Immature natural killer cell (primary cell): ENCODE measurements at regions not wholly inside any gene's neighbourhood (a gene's known extent, or its start where the extent isn't known, plus 50 kb on each side); places are given as distances from the start of the nearest gene placed in this dataset.
"Not testable (repeated sequence)": the region's sequence is repeated elsewhere in the genome, so short reads cannot be mapped to it uniquely, and the experiment has no call there.

Experiments
- DNase-seq, 3 donors: peaks; one replicate each; pipeline ENCODE4 v3.0.0; 2022; ENCODE audit warnings: mixed read lengths in 1 of 3
- H3K27ac Mint-ChIP-seq, 6 donors: one replicate each; pipeline ENCODE4 v1.8.0; 2020; ENCODE audit warnings: mixed read lengths in 6 of 6, mild to moderate bottlenecking in 5 of 6, inconsistent platforms in 4 of 6, moderate library complexity in 3 of 6
- H3K27me3 Mint-ChIP-seq, 3 donors: one replicate each; pipeline ENCODE4 v1.8.0; 2020 to 2021; ENCODE audit warnings: low read depth in 3 of 3, mild to moderate bottlenecking in 3 of 3, mixed read lengths in 3 of 3, moderate library complexity in 3 of 3, inconsistent platforms in 1 of 3
- H3K36me3 Mint-ChIP-seq, 3 donors: one replicate each; pipeline ENCODE4 v1.8.0; 2020; ENCODE audit warnings: mixed read lengths in 3 of 3, inconsistent platforms in 2 of 3, mild to moderate bottlenecking in 2 of 3
- H3K4me1 Mint-ChIP-seq, 2 donors: one replicate each; pipeline ENCODE4 v1.8.0; 2020; ENCODE audit warnings: inconsistent platforms in 2 of 2, mild to moderate bottlenecking in 2 of 2, mixed read lengths in 2 of 2, moderate library complexity in 1 of 2
- H3K4me3 Mint-ChIP-seq, 5 donors: one replicate each; pipeline ENCODE4 v1.8.0; 2020; ENCODE audit warnings: mild to moderate bottlenecking in 5 of 5, mixed read lengths in 5 of 5, inconsistent platforms in 3 of 5, moderate library complexity in 3 of 5
- H3K9me3 Mint-ChIP-seq, 6 donors: one replicate each; pipeline ENCODE4 v1.8.0; 2020; ENCODE audit warnings: mild to moderate bottlenecking in 6 of 6, mixed read lengths in 6 of 6, inconsistent platforms in 4 of 6, moderate library complexity in 3 of 6

DNA sequence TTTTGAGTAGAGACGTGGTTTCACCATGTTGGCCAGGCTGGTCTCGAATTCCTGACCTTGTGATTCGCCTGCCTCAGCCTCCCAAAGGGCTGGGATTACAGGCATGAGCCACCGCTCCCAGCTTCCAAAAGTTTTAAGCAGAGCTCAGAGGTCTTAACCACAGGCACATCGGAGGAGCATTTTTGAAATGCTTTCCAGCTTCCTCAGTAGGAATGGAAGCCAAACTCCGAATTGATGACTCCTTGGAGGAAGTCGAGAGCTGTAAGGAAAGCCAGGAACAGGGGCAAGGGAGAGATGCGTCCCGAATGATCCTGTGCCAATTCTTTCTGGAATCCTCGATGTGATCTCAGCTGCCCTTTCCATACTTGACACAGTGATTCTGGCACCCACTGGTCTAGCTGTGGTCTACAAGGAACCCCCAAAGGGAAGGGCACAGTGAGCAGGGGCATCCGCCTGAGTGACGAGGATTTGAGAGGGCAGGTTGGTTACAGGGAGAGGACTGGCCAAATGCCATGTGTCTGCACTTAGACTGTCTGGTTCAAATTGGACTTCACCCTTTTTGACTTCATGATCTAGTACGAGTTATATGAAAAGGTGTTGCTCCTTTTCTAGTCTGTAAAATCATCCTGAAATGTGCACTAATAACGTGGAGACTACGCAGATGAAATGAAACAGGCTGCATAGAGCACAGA is 138.2 kb downstream of the ADRA2C start:
- H3K27ac Mint-ChIP-seq, H3K36me3 Mint-ChIP-seq, H3K9me3 Mint-ChIP-seq, H3K4me1 Mint-ChIP-seq, DNase-seq, H3K4me3 Mint-ChIP-seq: not testable (repeated sequence)
- H3K27me3 Mint-ChIP-seq, result peaks cover 6 to 16% (median 13%) of the 10 kb centered on the region in 3 donors

DNA sequence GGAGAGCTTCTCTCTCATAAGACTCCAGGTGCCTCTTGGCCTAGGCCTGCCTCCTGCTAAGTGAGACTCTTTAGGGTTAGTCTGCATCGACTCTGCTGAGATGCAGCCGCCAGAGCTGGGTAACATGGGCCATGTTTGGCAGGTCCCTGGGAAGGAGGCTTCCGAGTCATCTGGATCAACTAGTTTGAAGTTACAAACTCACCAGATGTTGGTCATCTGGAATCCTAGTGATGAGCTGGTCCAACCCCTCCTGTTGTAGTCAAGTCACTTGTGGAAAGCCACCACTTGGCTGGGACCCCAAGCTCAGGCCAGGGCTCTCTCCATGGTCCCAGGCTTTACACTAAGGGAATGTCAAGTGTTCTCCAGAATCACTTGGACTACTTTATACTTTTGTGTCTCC is 143.4 kb downstream of the ADRA2C start:
- H3K27me3 Mint-ChIP-seq, result peaks cover 2 to 19% (median 6%) of the 10 kb centered on the region in 3 donors
- H3K36me3 Mint-ChIP-seq, H3K9me3 Mint-ChIP-seq, H3K4me1 Mint-ChIP-seq, H3K27ac Mint-ChIP-seq, DNase-seq, H3K4me3 Mint-ChIP-seq: not testable (repeated sequence)

DNA sequence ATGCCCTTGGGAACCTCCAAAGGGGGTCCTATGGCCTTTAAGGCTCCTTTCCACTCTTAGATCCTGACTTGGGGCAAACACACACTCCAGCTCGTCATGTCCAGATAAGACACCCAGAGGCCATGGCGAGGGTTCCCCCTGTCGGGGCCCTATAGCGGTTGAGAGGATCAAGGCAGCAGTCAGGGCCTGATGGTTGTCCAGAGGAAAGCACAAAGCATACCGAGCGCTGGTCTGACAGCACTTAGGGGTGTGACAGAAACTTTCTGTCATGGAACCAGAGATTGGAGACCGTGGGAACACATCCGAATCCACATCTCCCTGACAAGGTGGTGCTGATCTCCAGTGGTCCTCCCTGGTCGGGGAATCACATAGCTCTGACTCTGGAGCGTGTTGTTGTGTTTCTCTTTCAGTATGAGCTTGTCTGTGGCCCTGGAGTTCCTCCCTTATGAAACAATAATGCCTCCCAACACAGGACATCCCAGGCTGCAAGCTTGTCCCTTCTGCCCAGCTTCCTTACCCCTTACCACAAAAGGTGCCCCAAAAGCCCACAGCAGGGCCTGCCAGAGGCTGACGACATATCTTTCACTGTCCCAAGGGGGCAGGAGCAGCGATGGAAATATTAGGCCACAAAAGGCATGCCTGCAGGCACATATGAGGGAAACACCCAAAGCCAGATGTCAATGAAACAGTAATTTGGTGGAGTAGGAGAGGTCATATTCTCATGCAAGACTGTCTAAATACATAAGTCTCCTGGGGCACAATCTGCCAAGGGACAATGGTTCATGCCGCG is 144.2 kb downstream of the ADRA2C start:
- H3K4me3 Mint-ChIP-seq, H3K4me1 Mint-ChIP-seq, H3K27ac Mint-ChIP-seq, DNase-seq, H3K36me3 Mint-ChIP-seq, H3K9me3 Mint-ChIP-seq: not testable (repeated sequence)
- H3K27me3 Mint-ChIP-seq, result peaks cover 5 to 15% (median 10%) of the 10 kb centered on the region in 3 donors

DNA sequence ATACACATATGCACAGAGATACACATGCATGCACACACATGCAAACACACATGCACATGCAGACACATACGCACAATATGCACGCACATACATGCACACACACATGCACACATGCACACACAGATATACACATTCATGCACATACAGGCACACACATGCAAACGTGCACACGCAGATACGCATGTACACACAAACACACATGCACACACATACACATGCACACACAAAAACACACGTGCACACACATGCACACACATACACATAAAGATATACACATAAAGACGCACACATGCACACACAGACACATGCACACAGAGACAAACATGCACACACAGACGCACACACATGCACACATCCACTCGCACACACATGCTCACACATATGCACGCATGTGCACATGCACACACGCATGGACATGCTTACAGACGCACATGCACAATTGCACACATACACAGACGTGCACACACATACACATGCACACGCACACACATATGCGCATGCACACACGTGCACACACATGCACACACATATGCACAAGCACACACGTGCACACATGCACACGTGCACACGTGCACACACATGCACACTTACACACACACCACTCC is 145.2 kb downstream of the ADRA2C start:
- Mint-ChIP-seq H3K27me3 (peaks cover 5 to 15% (median 10%) of the 10 kb centered on the region in 3 donors), H3K4me1 (no peaks in the 10 kb centered on the region), H3K36me3 (no peaks in the 10 kb centered on the region), H3K27ac (no peak overlapping the region), H3K4me3 (no peak overlapping the region), H3K9me3 (no peaks in the 10 kb centered on the region)
- no peak for DNase-seq

DNA sequence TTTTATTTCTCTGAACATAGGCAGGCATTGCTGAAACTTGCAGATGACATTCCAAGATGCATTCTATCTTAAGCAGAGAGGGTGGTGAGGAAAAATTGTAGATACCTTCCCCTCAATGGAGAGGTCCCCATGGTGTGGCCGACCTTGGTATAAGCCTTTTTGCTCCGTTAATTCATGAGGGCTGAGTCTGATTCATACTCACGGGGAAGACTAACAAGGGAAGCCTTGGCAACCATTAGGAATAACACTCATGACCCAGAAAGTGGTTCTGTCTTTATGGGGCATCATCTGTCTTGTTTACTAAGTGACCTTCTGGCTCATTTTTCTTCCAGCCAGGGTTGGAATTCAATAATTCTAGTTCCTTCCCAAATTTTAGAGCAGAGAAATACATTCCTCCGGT is 148.3 kb downstream of the ADRA2C start:
- not testable (repeated sequence) for H3K4me1 Mint-ChIP-seq, H3K27ac Mint-ChIP-seq, H3K9me3 Mint-ChIP-seq, H3K27me3 Mint-ChIP-seq, H3K4me3 Mint-ChIP-seq, DNase-seq, H3K36me3 Mint-ChIP-seq

DNA sequence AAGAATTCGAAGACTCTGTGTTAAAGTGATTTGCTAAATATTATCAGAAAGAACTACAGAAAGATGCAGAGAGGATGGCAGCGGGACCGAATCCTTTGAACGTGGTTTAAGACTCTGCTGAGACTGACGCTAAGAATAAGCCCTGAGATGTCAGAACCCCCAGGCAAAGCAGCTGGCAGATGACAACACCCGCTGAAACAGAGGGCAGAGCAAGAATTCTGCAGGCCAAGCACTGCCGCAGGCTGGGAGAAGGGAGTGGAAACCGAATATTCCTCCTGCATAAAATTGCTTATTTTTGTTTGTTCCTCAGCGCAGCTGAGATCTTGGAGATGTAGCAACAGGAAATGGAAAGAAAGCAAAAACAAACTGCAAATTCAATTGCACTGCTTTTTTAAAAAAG is 153.3 kb downstream of the ADRA2C start:
- not testable (repeated sequence) for H3K27ac Mint-ChIP-seq, H3K4me1 Mint-ChIP-seq, H3K27me3 Mint-ChIP-seq, DNase-seq, H3K4me3 Mint-ChIP-seq, H3K9me3 Mint-ChIP-seq, H3K36me3 Mint-ChIP-seq

DNA sequence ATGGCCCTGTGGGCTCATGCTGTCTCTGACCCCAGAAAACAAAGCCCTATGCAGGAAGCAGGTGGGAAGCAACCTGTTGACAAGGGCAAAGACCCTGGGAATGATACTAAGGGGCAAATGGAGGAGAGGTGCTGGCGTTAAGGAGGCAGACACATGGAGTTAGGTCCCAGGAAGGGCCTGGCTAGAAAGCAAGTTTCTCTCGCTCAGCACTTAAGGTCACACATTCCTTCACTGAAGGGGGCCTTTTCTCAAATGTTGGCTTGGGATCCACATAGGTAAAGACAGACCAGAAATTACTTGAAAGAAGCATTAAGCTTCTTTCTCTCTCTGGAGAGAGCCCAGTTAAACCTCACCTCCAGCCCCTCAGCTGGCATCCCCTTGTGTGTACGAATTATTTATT is 155.7 kb downstream of the ADRA2C start:
- not testable (repeated sequence) for H3K4me3 Mint-ChIP-seq, H3K9me3 Mint-ChIP-seq, H3K36me3 Mint-ChIP-seq, DNase-seq, H3K27ac Mint-ChIP-seq, H3K4me1 Mint-ChIP-seq
- H3K27me3 Mint-ChIP-seq, result peaks cover 5 to 12% (median 9%) of the 10 kb centered on the region in 3 donors

DNA sequence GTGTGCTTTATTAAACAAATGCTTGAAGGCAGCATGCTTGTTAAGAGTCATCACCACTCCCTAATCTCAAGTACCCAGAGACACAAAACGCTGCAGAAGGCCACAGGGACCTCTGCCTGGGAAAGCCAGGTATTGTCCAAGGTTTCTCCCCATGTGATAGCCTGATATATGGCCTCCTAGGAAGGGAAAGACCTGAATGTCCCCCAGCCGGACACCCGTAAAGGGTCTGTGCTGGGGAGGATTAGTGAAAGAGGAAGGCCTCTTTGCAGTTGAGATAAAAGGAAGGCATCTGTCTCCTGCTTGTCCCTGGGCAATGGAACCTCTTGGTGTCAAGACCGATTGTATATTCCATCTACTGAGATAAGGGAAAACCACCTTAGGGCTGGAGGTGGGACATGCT is 159.7 kb downstream of the ADRA2C start:
- H3K27ac Mint-ChIP-seq, H3K4me1 Mint-ChIP-seq, H3K4me3 Mint-ChIP-seq, DNase-seq, H3K9me3 Mint-ChIP-seq, H3K36me3 Mint-ChIP-seq: not testable (repeated sequence)
- H3K27me3 Mint-ChIP-seq, result peaks cover 8 to 22% (median 11%) of the 10 kb centered on the region in 3 donors

DNA sequence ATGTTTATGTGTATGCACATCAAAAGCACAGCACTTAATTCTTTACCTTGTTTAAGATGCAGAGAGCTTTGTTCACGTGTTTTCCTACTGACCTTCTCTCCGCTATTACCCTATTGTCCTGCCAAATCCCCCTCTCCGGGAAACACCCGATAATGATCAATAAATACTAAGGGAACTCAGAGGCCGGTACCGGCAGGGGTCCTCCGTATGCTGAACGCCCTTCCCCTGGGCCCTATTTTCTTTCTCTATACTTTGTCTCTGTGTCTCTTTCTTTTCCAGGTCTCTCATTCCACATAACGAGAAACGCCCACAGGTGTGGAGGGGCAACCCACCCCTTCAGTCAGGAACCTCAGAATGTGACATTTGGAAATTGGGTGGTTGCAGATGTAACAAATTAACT is 160.1 kb downstream of the ADRA2C start:
- not testable (repeated sequence) for H3K36me3 Mint-ChIP-seq, H3K9me3 Mint-ChIP-seq, DNase-seq

DNA sequence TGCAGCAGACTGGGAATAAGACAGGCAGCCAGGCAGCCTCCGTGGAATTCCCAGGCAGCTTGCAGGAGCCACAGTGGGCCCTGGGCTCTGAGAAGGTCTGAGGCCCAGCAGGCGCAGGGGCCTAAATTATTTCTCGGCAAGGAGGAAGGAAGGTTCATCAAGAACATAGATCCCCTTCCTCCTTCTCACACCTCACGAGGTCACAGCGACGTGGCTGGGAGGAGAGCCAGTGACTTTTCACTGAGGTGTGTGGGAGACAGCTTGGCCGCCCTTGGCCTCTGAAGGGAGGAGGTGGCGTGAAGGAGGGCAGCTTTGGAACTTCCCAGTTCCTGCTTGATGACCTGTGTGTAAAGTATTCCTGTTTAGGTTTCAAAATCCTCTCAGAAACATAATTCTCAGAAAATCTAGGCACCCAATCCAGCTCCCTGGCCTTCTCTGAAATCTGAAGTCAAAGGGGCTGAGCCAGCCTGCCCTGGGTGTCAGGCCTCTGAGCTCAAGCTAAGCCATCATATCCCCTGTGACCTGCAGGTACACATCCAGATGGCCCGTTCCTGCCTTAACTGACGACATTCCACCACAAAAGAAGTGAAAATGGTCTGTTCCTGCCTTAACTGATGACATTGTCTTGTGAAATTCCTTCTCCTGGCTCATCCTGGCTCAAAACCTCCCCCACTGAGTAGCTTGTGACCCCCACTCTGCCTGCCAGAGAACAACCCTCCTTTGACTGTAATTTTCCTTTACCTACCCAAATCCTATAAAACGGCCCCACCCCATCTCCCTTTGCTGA is 161.0 kb downstream of the ADRA2C start:
- not testable (repeated sequence) for H3K4me3 Mint-ChIP-seq, H3K9me3 Mint-ChIP-seq, H3K36me3 Mint-ChIP-seq, H3K27ac Mint-ChIP-seq, H3K4me1 Mint-ChIP-seq, DNase-seq
- peaks cover 8 to 22% (median 11%) of the 10 kb centered on the region in 3 donors for H3K27me3 Mint-ChIP-seq

More for the DNA sequence above, 160.1 kb downstream of the ADRA2C start:
- H3K27me3 Mint-ChIP-seq, result peaks cover 8 to 22% (median 11%) of the 10 kb centered on the region in 3 donors
- not testable (repeated sequence) for H3K4me1 Mint-ChIP-seq, H3K4me3 Mint-ChIP-seq, H3K27ac Mint-ChIP-seq

DNA sequence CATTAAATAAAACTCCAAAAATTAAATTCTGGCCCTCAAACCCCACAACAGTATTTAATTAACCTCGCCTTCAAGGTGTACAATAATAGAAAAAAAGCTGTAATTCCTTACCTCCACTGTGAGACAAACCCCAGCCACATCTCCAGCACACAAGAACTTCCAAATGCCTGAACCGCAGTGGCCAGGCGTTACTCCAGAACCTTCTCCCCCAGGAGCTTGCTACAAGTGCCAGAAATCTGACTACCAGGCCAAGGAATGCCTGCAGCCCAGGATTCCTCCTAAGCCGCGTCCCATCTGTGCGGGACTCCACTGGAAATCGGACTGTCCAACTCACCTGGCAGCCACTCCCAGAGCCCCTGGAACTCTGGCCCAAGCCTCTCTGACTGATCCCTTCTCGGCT is 163.2 kb downstream of the ADRA2C start:
- H3K4me1 Mint-ChIP-seq, H3K27ac Mint-ChIP-seq, H3K9me3 Mint-ChIP-seq, DNase-seq, H3K36me3 Mint-ChIP-seq, H3K4me3 Mint-ChIP-seq: not testable (repeated sequence)
- peaks cover 8 to 22% (median 11%) of the 10 kb centered on the region in 3 donors for H3K27me3 Mint-ChIP-seq

DNA sequence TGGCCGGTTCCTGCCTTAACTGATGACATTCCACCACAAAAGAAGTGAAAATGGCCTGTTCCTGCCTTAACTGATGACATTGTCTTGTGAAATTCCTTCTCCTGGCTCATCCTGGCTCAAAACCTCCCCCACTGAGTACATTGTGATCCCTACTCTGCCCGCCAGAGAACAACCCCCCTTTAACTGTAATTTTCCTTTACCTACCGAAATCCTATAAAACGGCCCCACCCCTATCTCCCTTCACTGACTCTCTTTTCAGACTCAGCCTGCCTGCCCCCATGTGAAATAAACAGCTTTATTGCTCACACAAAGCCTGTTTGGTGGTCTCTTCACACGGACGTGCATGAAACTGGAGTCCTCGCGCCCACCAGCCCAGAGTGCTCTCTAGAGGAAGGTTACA is 166.5 kb downstream of the ADRA2C start:
- H3K27ac Mint-ChIP-seq, H3K4me3 Mint-ChIP-seq: not testable (repeated sequence)
- H3K27me3 Mint-ChIP-seq, result peaks cover 3 to 12% (median 8%) of the 10 kb centered on the region in 3 donors

DNA sequence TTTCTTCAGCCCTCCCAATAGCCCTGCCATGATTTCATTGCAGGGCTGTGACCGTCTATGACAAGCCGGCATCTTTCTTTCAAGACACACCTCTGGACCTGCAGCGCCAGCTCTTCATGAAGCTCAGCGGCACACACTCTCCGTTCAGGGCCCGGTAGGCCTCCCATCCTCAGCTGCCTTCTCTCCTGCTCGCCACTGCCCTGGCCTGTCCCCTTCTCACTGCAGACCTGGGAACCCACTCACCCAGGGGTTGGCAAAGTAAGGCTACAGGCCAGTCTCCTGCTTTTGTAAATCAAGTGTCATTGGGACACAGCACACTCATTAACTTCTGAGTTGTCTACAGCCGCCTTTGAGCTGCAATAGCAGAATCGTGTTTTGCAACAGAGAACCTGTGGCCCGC is 169.2 kb downstream of the ADRA2C start:
- not testable (repeated sequence) for DNase-seq, H3K27ac Mint-ChIP-seq, H3K36me3 Mint-ChIP-seq

More for the DNA sequence above, 166.5 kb downstream of the ADRA2C start:
- not testable (repeated sequence) for DNase-seq, H3K36me3 Mint-ChIP-seq, H3K9me3 Mint-ChIP-seq, H3K4me1 Mint-ChIP-seq

DNA sequence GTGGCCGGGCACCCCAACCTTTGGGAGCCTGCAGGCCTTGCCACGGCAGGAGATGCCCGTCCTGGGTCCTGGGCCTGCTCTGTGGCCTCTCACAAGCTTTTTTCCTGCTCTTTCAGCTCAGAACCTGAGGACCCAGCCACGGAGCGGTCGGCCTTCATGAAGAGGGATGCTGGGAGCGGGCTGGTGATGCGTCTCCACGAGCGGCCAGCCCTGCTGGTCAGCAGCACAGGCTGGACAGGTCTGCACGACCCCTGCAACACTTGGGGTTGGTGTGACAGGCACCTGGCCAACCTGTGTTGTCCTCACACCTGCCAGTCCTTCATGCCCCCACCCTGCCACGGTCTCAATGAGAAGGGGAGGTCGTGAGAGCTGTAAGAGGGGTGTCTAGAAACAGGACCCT is 170.0 kb downstream of the ADRA2C start:
- H3K27ac Mint-ChIP-seq, result no peak overlapping the region
- H3K9me3 Mint-ChIP-seq, result no peaks in the 10 kb centered on the region
- no peak overlapping the region for H3K4me3 Mint-ChIP-seq
- H3K4me1 Mint-ChIP-seq, result peaks cover 0 to 3% of the 10 kb centered on the region in 2 donors
- peaks cover 0 to 3% (median 1%) of the 10 kb centered on the region in 3 donors for H3K27me3 Mint-ChIP-seq
- no peaks in the 10 kb centered on the region for H3K36me3 Mint-ChIP-seq
- DNase-seq, result no peak

More for the DNA sequence above, 169.2 kb downstream of the ADRA2C start:
- H3K9me3 Mint-ChIP-seq, H3K4me3 Mint-ChIP-seq, H3K4me1 Mint-ChIP-seq, H3K27me3 Mint-ChIP-seq: not testable (repeated sequence)
